ENCODE measurements at regions not wholly inside any gene's neighbourhood (a gene's known extent, or its start where the extent isn't known, plus 50 kb on each side); places are given as distances from the start of the nearest gene placed in this dataset.
"Not testable (repeated sequence)": the region's sequence is repeated elsewhere in the genome, so short reads cannot be mapped to it uniquely, and the experiment has no call there.

DNA sequence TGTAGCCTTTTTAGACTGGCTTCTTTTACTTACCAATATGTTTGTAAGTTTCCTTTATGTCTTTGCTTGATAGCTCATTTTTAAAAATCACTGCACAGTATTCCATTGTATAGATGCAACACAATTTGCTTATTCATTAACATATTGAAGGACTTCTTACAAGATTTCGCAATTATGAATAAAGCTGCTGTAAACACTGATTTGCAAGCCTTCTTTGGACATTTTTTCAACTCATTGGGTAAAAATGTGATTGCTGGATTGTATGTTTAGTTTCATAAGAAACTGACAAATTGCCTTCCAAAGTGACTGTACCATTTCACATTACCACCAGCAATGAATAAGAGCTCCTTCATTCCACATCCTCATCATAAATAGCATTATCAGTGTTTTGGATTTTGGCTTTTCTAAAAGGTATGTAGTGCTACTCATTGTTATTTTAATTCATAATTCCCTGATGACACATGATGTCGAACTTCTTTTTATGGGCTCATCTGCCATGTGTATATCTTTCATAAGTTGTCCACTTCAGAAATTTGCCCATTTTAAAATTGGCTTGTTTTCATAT, 80.7 kb downstream of the TFAP2B start:
- no peak for DNase-seq

DNA sequence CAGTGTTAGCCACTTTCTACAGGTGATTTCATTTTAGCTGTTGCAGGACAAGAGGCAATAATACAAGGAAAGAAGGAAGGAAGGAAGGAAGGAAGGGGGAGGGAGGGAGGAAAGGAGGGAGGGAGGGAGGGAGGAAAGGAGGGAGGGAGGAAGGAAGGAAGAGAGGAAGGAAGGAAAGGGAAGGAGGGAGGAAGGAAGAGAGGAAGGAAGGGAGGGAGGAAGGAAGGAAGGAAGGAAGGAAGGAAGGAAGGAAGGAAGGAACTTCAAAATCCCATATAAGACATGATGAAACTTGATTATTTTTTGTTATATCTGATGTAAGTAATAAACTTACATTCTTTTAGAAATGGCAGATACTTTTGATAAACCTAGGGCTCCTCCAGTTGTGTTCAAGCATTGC, 83.6 kb downstream of the TFAP2B start:
- DNase-seq, result no peak

DNA sequence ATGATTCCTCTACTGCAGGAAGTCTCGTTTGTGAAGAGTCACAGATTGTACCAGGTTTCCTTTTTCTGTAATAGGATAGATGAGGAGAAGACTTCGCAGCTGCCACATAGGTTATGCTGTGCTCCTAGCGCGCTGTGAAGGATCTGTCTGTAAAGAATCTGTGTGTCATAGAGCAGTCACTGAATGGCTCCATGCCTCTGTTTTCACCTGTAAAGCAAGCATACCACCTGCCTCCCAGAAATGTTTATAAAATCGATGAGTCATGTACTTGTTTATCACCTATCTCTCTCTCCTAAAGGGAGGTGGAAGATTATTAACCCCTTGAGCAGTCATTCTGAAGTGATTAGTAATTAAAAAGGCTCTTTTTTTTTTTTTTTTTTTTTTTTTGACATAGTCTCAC, 86.6 kb downstream of the TFAP2B start:
- DNase-seq, result no peak

DNA sequence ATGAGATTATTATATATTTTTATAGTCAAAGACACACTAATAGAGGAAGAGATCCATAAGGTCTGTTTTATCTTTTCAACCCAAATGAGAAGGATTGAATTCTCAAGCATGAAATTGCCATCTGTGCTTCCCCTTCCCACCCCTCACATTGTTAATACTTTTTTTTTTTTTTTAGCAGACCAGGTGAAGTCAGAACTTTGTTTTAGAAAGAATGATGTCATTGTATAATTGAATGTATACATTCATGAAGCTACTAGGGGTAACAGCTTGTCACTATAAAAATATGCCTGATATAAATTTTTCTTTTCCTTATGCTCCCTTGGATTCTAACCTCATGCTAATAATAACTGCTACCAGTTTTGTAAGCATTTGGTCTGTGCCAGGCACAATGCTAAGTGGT, 88.9 kb downstream of the TFAP2B start:
- DNase-seq, result no peak

DNA sequence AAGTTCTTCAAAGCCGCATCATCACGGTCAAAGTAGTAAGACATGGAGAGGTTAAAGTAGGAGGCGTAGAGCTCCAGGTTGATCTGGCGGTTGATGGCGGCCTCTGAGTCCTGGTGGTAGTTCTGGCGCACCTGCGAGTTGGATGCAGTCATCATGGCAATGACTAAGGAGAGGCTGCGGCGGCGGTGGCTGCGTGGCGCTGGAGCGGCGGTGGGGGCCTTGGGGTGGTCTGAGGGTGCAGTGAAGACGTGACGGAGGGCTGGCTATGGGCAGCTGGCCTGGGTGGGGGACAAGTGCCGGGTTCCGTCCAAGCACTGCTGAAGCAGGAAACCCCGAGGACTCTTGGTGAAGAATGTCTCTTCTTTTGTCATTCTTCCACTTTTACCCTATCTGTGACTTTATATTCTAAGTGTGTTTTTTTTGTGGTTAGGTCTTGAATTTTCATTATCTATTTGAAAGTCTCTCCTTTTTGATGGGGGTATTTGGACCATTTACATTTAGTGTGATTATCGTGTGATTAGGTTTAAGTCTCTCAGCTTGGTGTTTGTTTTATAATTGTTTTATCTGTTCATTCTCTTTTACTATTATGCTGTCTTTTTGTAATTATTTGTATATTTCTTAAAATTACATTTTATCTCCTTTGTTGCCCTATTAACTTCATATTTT, 94.6 kb downstream of the TFAP2B start:
- no peak for DNase-seq

DNA sequence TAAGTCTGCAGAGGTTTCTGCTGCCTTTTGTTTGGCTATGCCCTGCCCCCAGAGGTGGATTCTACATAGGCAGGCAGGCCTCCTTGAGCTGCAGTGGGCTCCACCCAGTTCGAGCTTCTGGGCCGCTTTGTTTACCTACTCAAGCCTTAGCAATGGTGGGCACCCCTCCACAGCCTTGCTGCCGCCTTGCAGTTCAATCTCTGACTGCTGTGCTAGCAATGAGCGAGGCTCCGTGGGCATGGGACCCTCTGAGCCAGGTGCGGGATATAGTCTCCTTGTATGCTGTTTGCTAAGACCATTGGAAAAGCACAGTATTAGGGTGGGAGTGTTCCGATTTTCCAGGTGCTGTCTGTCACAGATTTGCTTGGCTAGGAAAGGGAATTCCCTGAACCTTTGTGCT, 102.7 kb downstream of the TFAP2B start:
- DNase-seq, result not testable (repeated sequence)

DNA sequence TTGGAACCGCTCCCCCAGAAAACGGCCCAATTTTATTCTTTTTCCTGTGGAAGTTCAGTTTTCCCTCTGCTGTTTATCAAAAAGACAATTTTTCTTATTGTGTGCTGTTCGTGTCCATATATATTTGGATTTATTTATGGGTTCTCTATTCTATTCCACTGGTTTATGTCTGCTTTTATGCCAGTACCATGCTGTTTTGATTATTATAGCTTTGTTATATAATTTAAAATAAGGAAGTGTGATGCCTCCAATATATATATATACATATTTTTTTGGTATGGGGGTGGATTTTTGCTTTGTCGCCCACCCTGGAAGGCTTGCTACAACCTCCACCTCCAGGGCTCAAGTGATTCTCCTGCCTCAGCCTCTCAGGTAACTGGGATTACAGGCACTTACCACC, 103.3 kb downstream of the TFAP2B start:
- DNase-seq, result no peak

DNA sequence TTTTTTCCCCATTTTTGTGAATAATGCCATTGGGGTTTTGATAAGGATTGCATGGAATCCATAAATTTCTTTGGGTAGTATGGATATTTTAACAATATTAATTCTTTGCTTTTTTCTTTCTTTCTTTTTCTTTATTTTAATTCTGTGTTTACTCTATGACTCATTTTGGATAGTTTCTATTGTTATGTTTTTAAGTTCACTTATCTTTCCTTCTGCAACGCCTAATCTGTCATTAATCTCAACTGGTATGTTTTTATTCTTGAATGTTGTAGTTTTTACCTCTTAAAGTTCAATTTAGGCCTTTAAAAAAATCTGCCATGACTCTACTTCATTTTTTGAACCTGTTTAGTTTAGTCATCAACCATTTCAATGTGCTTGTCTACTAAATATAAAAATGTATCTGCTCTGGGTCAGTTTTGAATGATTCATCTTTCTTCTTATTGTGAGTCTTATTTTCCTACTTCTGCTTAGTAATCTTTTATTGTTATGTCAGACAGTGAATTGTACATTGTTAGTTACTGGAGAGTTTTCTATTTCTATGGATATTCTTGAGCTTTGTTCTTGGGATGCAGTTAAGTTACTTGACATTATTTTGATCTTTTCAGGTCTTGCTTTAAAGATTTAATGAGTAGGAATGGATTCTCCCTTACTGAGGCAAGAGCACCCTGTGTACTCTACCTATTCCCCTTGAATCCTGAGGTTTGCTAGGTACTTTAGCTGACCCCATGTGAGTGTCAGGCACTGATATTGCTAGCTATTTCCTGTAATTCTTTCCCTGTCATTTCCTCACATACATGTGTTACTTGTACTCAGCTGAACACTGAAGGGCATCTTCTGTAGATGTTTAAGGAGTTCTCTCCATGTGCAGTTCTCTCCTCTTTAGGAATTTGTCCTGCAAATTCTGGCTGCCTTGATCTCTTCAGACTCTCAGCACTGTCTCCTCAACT, 104.2 kb downstream of the TFAP2B start:
- DNase-seq, result no peak

DNA sequence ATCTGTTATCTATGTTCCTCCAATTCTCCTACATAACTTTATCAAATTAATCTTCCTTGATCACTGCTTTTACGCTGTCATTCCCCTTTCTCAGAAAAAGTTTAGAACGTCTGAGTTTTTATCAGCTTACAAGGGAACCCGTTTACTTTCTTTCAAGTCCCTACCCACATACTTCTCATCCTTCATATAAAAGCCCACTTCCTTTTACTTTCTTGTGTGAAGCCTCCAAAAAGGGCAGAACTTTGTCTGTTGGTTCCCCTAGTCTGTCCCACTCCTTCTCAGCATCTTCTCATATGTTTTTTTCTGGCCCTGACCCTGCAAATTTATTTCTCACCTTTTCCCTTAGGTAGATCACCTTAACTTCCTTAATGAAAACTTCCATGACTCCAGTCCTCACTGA, 106.1 kb downstream of the TFAP2B start:
- DNase-seq, result no peak

DNA sequence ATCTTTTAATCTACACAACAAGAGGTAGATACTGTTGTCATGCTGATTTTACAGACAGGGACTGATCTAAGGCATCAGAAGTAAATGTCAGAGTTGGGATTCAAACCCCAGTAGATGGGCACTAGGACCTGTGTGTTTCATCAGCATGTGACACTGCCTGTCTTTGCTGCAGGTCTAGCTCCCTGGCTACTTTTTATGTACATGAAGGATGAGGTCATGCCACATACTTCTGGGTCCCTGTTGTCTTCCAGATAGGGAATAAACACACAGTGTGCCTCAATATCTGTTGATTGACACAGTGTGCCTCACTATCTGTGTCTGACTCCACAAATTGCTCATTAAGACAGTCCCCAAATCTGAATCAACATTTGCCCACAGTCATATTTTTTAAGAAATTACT, 106.9 kb downstream of the TFAP2B start:
- DNase-seq, result no peak

DNA sequence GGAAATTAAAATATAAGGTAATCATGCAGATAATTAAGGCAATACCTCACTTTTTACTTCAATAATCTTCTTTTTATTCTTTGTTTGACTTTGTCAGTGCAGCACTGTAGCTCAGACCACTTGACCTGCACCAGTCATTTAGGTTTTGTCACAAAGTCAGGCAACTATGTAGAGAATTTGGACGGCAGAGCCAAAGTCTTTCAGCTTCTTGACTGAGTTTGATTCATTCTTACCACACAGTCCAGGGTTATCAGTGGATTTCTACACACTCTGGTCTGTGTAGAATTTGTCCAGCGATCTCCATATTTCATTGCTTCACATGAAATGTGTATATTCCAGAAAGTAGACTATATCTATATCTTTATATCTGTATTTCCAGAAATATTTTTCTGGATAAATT, 107.3 kb downstream of the TFAP2B start:
- DNase-seq, result no peak

DNA sequence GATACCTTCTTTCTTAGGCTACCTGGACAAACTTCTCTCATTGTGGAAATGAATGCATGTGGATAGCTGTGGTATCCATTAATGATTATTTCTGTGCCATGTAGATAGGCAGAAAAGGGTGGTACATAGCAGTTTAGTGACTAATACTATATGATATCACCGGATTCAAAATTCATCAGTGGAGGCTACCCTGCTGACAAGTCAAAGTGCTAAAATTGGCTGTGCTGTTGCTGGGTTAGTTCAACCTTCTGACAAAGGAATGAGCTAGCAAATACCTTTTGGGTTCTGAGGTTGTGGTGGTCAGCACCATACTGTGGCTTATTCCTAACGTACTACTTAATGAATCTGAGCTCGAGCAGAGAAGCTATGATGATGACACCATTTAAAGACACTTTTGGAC, 109.1 kb downstream of the TFAP2B start:
- DNase-seq, result no peak

DNA sequence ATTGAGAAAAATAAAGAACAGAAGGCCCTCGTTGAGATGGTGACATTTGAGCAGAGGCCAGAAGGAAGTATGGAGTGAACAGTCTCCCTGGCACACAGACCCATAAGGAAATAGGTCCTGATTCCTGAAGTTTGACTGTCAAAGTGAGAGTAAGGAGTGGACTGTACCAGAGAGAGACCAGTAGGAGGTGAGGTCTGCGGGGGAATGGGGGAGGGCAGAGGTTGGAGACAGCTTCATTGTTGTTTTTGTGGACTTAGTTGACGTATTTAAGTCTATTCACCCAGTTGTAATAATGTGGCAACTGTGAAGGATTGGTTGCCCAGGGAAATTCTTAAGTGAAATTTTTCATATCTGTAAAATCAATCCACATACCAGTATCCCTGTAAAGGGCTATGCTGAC, 110.7 kb downstream of the TFAP2B start:
- DNase-seq, result no peak

DNA sequence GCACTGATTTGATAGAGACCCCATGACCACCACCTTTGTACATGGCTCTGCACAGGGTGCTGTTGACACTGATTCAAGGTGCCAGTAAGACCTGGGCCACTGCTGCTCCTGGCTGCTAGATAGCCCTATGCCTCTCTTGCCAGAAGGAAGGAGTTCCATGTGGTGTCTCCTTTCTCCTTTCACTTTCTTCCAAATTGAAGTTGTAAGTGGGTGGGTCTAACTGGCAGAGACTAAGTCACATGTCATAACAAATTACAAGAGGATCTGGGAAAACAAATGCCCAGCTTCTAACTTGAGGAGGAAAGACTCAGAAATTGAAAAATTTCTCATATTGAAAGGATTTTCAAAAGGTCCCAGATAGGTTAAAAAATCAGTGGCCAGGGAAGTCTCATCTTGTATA, 116.8 kb downstream of the TFAP2B start:
- DNase-seq, result no peak

DNA sequence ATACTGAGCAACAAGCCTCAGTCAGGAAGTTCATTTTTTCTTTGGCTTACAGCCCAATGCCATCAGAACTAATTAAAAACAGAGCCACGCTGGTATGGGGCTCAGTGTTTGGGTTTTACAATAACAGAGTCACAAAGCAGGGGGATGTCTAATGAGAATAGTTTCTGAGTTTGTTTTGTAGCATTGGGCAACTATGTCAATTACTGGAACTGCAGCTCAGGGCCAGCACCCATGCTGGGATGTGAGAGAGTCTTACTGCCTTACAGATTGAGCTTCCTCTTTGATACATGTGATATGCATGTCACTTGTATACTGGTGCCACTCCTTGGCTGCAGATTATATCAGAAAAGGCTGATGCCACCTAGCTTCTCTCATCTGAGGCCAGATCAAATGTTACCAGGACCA, 117.6 kb downstream of the TFAP2B start:
- DNase-seq, result peak in 2 of 58 donors; percentile 0 to 8

DNA sequence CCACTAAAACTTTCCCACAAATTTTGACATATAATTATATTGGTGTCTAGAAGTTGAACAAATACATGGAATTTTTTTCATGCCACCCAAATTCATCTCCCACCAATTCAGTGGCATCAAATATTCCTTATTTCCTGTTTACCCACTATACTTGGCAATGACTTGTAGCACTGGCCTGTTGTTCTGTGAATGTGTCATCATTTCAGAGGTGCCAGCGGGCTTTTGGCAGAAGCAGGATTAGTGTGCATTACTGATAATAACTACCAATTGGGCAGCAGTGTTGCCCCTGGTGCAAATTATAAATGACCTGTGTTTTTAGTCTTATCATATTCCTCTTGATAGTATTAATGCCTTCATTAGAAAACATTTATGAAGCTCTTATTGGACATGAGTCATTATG, 121.3 kb downstream of the TFAP2B start:
- no peak for DNase-seq

DNA sequence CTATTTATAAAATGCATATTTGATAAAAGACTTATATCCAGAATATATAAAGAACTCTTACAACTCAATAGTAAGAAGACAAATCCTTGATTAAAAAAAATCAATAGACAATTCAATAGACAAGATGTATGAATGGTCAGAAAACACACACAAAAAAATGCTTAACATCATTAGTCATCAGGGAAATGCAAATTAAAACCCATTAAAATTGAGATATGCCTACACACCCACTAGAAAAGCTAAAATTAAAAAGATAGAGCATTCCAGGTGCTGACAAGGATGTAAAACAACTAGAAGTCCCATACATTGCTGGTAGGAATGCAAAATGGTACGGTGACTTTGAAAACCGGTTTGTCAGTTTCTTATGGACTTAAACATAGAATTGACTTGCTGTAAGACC, 127.1 kb downstream of the TFAP2B start:
- no peak for DNase-seq

DNA sequence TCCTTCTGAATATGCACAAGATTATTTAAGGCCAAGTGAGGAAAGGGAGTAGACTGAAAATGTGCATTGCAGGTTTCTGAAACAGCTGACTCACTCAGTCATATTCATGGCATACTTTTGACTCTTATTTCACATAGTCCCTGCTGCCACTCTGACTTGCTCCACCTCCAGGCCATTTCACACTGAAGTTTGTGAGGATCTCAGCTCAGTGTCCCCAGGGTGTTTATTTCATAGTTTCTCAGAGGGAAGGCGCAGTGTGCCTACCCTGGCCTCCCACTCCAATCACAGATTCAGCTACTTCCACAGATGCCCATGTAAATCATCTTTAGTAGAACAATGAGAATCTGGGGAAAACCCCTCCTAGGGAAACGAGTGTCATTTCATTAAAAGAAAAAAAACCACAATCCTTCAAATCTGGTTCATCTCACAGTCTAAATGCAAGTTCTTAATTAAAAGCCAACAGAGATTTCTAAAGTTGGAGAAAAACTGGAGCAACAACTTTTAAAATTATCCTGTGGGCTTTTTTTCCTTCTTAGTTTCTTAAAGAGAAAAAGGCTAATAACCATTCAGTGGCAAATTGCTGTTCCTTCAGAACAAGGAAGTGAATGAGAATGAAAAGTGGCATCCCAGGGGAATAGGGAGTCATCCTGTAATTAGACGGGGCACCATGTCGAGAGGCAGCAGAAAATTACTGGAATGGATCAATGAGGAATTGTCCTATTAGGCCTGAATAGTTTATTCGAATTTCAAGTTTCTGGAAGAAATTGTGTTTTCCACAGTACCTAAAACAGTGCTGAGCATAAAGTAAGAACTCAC, 133.6 kb downstream of the TFAP2B start:
- DNase-seq, result no peak

DNA sequence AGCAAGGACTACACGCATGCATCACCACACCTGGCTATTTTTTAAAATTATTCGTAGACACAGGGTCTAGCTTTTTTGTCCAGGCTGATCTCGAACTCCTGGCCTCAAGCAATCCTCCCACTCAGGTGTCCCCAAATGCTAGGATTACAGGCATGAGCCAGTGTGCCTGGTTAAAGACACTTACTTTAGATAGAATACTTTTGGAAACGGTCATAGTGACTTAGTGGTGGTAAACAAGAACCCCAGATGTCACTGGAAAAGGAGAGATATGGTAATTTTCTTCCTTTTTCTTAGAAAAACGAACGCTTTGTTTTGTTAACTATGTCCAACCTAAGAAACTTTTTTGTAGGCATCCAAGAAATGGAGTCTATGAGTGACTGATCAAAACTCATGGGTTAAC, 137.3 kb downstream of the TFAP2B start:
- DNase-seq, result no peak

DNA sequence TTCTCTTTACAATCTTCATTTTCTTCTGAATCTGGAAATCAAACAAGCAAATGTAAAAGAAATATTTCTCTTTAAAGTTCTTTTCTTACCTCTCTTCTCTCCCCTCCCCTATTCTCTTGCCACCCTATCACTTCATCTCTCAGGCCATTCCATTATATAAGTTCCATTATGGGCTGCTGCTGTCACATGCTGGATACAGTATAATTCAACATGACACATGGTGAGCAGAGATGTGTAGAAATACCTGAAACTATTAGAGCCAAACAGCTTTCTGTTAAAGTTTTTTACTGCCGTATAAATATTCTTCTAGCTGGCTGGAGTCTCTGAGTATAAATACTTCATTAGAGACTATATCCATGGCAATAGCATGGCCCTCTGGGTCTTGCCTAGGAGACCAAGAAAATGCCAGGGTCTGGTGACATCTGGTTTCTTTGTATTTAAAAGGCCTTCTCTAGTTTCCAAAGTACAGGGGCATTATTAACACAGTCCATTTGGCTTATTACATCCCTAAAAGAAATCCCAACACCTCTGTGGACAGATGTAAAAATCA, 139.6 kb downstream of the TFAP2B start:
- DNase-seq, result no peak

DNA sequence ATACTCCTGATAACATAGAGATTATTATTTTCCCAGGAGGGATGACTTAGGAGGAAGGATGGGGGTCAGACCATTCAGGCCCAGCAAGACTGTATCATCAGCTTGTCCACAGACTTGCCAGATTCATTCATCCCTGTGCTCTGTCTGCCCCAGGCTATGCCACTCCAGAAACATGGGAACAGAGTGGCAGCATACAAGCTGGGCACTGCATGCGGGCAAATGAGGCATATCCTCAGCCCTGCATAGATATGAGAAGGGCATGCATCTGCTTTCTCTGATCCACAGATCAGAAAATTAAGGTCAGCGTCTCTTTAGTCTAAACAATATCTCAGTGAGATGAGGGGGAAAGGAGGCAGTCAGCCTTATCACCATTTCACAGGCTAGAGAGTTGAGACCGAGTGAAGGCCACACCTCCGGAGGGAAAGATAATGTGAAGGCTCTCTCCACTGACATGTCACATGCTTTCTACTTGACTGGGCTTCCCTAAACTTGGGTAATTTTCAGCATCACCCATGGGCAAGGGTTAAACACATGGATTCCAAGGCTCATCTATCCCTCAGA, 140.5 kb downstream of the TFAP2B start:
- DNase-seq, result no peak
